ENCODE measurements at regions not wholly inside any gene's neighbourhood (a gene's known extent, or its start where the extent isn't known, plus 50 kb on each side); places are given as distances from the start of the nearest gene placed in this dataset.

- Histone ChIP-seq H3K36me3 (replicated peaks) (no peaks in the 10 kb centered on the region), H3K27ac (no peak overlapping the region), H3K4me3 (ENCODE audit: low read depth, low read length) (no peak overlapping the region), H3K27me3 (replicated peaks) (peaks cover 11% of the 10 kb centered on the region)
- no peak for TF ChIP-seq CTCF (IDR thresholded peaks at IDR 0.05; ENCODE audit: low read depth, low read length, missing control alignments)
- in situ Hi-C loops (cut with HindIII; ENCODE audit: low pct_ligation_motif_present, low sequenced_read_pairs) = no loop called here
- DNase-seq = no peak
Measured at GRCh38 chr11:11772865-11773515, 68.8 kb upstream of the USP47 start.

DNA sequence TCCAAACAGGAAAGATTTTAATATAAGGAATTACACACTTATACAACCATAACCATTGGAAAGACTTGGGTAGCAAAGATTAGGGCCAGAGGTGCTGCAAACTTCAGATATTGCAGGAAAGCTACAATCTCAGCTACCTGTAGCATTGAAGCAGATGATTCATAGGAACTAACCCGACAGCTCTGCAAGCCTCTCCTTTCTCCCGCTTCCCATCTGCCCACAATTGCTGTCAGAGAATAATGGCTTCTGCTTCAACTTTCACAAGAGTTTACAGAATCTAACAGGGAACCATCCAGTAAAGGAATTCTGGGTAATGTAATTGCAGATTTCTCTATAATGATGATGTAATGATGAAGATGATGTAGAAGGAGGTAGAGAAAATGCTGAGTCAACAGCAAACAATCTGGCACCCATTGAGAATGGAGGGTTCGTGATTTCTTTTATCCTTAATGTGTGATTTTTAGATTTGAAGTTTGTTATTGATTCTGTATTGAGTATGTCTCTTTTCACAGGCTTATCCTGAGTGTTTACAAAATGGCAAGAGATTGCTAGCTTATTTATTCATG, 70.8 kb upstream of the USP47 start:
- H3K27ac ChIP-seq = no peak overlapping the region
- H3K27me3 ChIP-seq (replicated peaks) = peaks cover 11% of the 10 kb centered on the region
- in situ Hi-C loops (cut with HindIII; ENCODE audit: low pct_ligation_motif_present, low sequenced_read_pairs) = no loop called here
- no peak overlapping the region for H3K4me3 ChIP-seq (ENCODE audit: low read depth, low read length)
- TF ChIP-seq CTCF (IDR thresholded peaks at IDR 0.05; ENCODE audit: low read depth, low read length, missing control alignments) = no peak
- DNase-seq = no peak
- H3K36me3 ChIP-seq (replicated peaks) = no peaks in the 10 kb centered on the region

DNA sequence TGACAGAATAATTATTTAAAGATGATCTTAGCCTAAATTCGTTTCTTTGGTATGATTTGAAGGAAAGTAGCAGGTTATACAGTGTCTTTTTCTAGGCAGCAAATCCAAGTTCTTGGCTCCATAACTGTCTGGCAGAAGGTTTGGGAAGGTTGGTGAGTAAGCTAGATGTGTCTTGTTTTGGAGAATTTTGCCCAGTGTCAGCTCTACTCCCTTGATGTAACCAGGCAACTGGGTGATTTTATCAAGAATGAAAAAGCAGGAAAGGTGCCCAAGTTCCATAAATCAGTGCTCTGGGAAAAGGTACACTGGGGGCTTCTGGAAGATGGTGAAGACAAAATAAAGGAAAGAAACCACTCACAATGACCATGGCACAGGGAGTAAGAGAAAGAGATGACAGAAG, 71.5 kb upstream of the USP47 start:
- DNase-seq = no peak
- Histone ChIP-seq H3K27ac (no peak overlapping the region), H3K36me3 (replicated peaks) (no peaks in the 10 kb centered on the region), H3K27me3 (replicated peaks) (peaks cover 11% of the 10 kb centered on the region), H3K4me3 (ENCODE audit: low read depth, low read length) (no peak overlapping the region)
- TF ChIP-seq CTCF (IDR thresholded peaks at IDR 0.05; ENCODE audit: low read depth, low read length, missing control alignments) = no peak
- in situ Hi-C loops (cut with HindIII; ENCODE audit: low pct_ligation_motif_present, low sequenced_read_pairs) = no loop called here

DNA sequence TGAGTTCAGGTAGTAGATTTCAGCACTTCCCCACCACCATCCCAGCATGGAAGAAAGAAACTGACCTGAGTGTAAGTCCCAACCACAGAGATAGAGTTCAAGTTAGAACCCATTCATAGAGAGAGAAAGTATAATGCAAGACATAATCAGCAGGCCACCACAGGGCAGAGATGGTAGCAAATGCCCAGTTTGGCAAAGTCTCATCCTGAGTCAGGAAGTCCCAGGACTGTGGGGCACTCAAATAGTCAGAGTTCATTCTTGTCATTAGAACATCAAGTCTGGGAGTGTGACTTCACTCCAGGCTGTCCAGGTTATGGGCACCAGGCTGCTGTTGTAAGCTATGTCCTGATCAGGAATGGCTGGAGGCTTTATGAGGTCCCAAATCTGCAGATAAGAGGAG, 72.0 kb upstream of the USP47 start:
- Histone ChIP-seq H3K27me3 (replicated peaks) (peaks cover 9% of the 10 kb centered on the region), H3K36me3 (replicated peaks) (no peaks in the 10 kb centered on the region), H3K27ac (no peak overlapping the region), H3K4me3 (ENCODE audit: low read depth, low read length) (no peak overlapping the region)
- no peak for DNase-seq
- no peak for TF ChIP-seq CTCF (IDR thresholded peaks at IDR 0.05; ENCODE audit: low read depth, low read length, missing control alignments)
- in situ Hi-C loops (cut with HindIII; ENCODE audit: low pct_ligation_motif_present, low sequenced_read_pairs) = no loop called here

GRCh38 chr11:11769362-11769761, 72.4 kb upstream of the USP47 start:
- Histone ChIP-seq H3K4me3 (ENCODE audit: low read depth, low read length) (no peak overlapping the region), H3K27ac (no peak overlapping the region), H3K27me3 (replicated peaks) (peaks cover 9% of the 10 kb centered on the region), H3K36me3 (replicated peaks) (no peaks in the 10 kb centered on the region)
- in situ Hi-C loops (cut with HindIII; ENCODE audit: low pct_ligation_motif_present, low sequenced_read_pairs) = no loop called here
- no peak for DNase-seq
- no peak for TF ChIP-seq CTCF (IDR thresholded peaks at IDR 0.05; ENCODE audit: low read depth, low read length, missing control alignments)

- H3K27ac ChIP-seq = no peak overlapping the region
- H3K4me3 ChIP-seq (ENCODE audit: low read depth, low read length) = no peak overlapping the region
- in situ Hi-C loops (cut with HindIII; ENCODE audit: low pct_ligation_motif_present, low sequenced_read_pairs) = no loop called here
- no peak for TF ChIP-seq CTCF (IDR thresholded peaks at IDR 0.05; ENCODE audit: low read depth, low read length, missing control alignments)
- H3K27me3 ChIP-seq (replicated peaks) = peaks cover 7% of the 10 kb centered on the region
- no peaks in the 10 kb centered on the region for H3K36me3 ChIP-seq (replicated peaks)
- no peak for DNase-seq
Measured at GRCh38 chr11:11764423-11764803, 77.4 kb upstream of the USP47 start.
